A549 (cell line): ENCODE measurements at regions not wholly inside any gene's neighbourhood (a gene's known extent, or its start where the extent isn't known, plus 50 kb on each side); places are given as distances from the start of the nearest gene placed in this dataset.

Experiments used
- ATAC-seq, 2 experiments: fragments of 200-7000 bp in 1 of 2; fragments of >200 bp in 1 of 2; cut with Nextera tagmentation in 1 of 2; cut with Tn5 transposase in 1 of 2; 3 replicates each; pipeline versions ENCODE4 v1.8.0 to v1.9.1; 2018 to 2020; ENCODE audit warnings: mild to moderate bottlenecking in 1 of 2, moderate library complexity in 1 of 2
- CTCF ChIA-PET: fragments of 300-600 bp; sonication (Branson Sonifier 250); formaldehyde crosslinking; extraction: SDS; loops from one replicate; lab custom pipeline; 2021; ENCODE audit warnings: antibody characterized with exemption, inconsistent platforms; lab: Yijun Ruan, JAX
- POLR2A ChIA-PET: fragments of 350-600 bp; formaldehyde crosslinking; extraction: SDS; loops from one replicate; lab custom pipeline; 2021; ENCODE audit warnings: antibody characterized with exemption, inconsistent platforms; lab: Yijun Ruan, JAX
- DNase-seq, 2 experiments: peaks; one replicate each; pipeline versions ENCODE4 v3.0.0 to v3.0.0-alpha.2; 2011 to 2016; ENCODE audit warnings: low read depth in 1 of 2, low spot score in 1 of 2
- FAIRE-seq: peaks from 2 replicates; lab custom pipeline; 2011; peaks lifted over from hg19 to GRCh38; lab: Jason Lieb, UNC
- H3K27ac ChIP-seq, 2 experiments: fragments of >200 bp; sonication (Bioruptor Twin); formaldehyde crosslinking; 3 replicates each; pipeline ENCODE4 v1.5.1; 2016 to 2017
- H3K4me1 ChIP-seq: fragments of >200 bp; sonication (Bioruptor Twin); formaldehyde crosslinking; 3 replicates; pipeline ENCODE4 v1.6.1; 2016
- H3K4me2 ChIP-seq: fragments of >200 bp; sonication (Bioruptor Twin); formaldehyde crosslinking; 3 replicates; pipeline ENCODE4 v1.6.1; 2016
- H3K4me3 ChIP-seq: fragments of >200 bp; sonication (Bioruptor Twin); formaldehyde crosslinking; 3 replicates; pipeline ENCODE4 v1.5.1; 2016
- H3K9me3 ChIP-seq: fragments of >200 bp; sonication (Bioruptor Twin); formaldehyde crosslinking; 3 replicates; pipeline ENCODE4 v1.6.1; 2016
- BCL3 ChIP-seq: fragments of >200 bp; sonication (Bioruptor Twin); formaldehyde crosslinking; IDR thresholded peaks from 3 replicates; pipeline ENCODE4 v1.6.1; 2016
- BHLHE40 ChIP-seq: IDR thresholded peaks from 2 replicates; pipeline ENCODE4 v1.6.1; 2012; ENCODE audit warnings: low read depth, low read length, inconsistent platforms
- CBX2 ChIP-seq: fragments of 200-600 bp; sonication (generic); IDR thresholded peaks from 2 replicates; pipeline ENCODE4 v1.6.1; 2016; ENCODE audit warnings: low read depth, mild to moderate bottlenecking, borderline replicate concordance
- CTCF ChIP-seq: fragments of >200 bp; sonication (Bioruptor Twin); formaldehyde crosslinking; IDR thresholded peaks from 3 replicates; pipeline ENCODE4 v1.5.1; 2016
- EHMT2 ChIP-seq: fragments of 200-600 bp; sonication (generic); IDR thresholded peaks from 2 replicates; pipeline ENCODE4 v1.6.1; 2016; ENCODE audit warnings: antibody characterized with exemption, low read depth, mild to moderate bottlenecking, moderate library complexity
- EP300 ChIP-seq, 2 experiments: fragments of >200 bp; sonication (Bioruptor Twin); formaldehyde crosslinking; IDR thresholded peaks; 2 replicates in 1 of 2; 3 replicates in 1 of 2; pipeline ENCODE4 v1.6.1; 2016 to 2017
- FOSB ChIP-seq: fragments of 250-450 bp; sonication (Bioruptor Pico); IDR thresholded peaks from 2 replicates; pipeline ENCODE4 v1.5.0; 2020; ENCODE audit warnings: mild to moderate bottlenecking, moderate library complexity
- FOSL2 ChIP-seq, 2 experiments: fragments of 450-650 bp in 1 of 2; fragments of >200 bp in 1 of 2; sonication (Bioruptor Twin) in 1 of 2; formaldehyde crosslinking; IDR thresholded peaks; 2 replicates each; pipeline versions ENCODE4 v1.5.0 to v1.6.1; 2016 to 2020; ENCODE audit warnings: mild to moderate bottlenecking in 1 of 2, moderate library complexity in 1 of 2
- FOXS1 ChIP-seq: fragments of 250-450 bp; sonication (Bioruptor Pico); IDR thresholded peaks from 2 replicates; pipeline ENCODE4 v1.5.0; 2020; ENCODE audit warnings: mild to moderate bottlenecking, moderate library complexity
- HEYL ChIP-seq: fragments of 250-450 bp; sonication (Bioruptor Pico); IDR thresholded peaks from 2 replicates; pipeline ENCODE4 v1.8.0; 2021; ENCODE audit warnings: mild to moderate bottlenecking, moderate library complexity
- HOXA7 ChIP-seq: fragments of 250-450 bp; sonication (Bioruptor Pico); IDR thresholded peaks from 2 replicates; pipeline ENCODE4 v1.5.0; 2020; ENCODE audit warnings: mild to moderate bottlenecking, moderate library complexity
- KDM5A ChIP-seq: fragments of 200-600 bp; sonication (generic); IDR thresholded peaks from 2 replicates; pipeline ENCODE4 v1.6.1; 2016; ENCODE audit warnings: antibody characterized with exemption, mild to moderate bottlenecking
- MAX ChIP-seq: IDR thresholded peaks from 2 replicates; pipeline ENCODE4 v1.6.1; 2012
- MAZ ChIP-seq: fragments of 150-350 bp; IDR thresholded peaks from 2 replicates; pipeline ENCODE4 v1.6.1; 2014; ENCODE audit warnings: antibody characterized with exemption, low read depth, low read length, borderline replicate concordance
- NFE2L2 ChIP-seq: fragments of 150-350 bp; conservative IDR thresholded peaks from 2 replicates; pipeline ENCODE4 v1.6.1; 2014; ENCODE audit warnings: low read length
- POLR2A ChIP-seq: IDR thresholded peaks from 2 replicates; pipeline ENCODE4 v1.6.1; 2012; ENCODE audit warnings: mild to moderate bottlenecking, low read length
- RAD21 ChIP-seq, 2 experiments: fragments of >200 bp in 1 of 2; sonication (Bioruptor Twin) in 1 of 2; formaldehyde crosslinking in 1 of 2; IDR thresholded peaks in 1 of 2; conservative IDR thresholded peaks in 1 of 2; 2 replicates in 1 of 2; 3 replicates in 1 of 2; pipeline ENCODE4 v1.6.1; 2012 to 2018; ENCODE audit warnings: inconsistent platforms in 1 of 2
- REST ChIP-seq: fragments of 200-600 bp; sonication (generic); IDR thresholded peaks from 2 replicates; pipeline ENCODE4 v1.6.1; 2016; ENCODE audit warnings: antibody characterized with exemption, mild to moderate bottlenecking, moderate library complexity
- RFX5 ChIP-seq: fragments of 450-650 bp; IDR thresholded peaks from 2 replicates; pipeline ENCODE4 v1.7.1; 2014; ENCODE audit warnings: antibody characterized with exemption, mild to moderate bottlenecking, moderate library complexity
- RNF2 ChIP-seq: fragments of 200-600 bp; sonication (generic); IDR thresholded peaks from 2 replicates; pipeline ENCODE4 v1.6.1; 2016; ENCODE audit warnings: low read depth, mild to moderate bottlenecking, antibody characterized with exemption, moderate library complexity, borderline replicate concordance
- SMC3 ChIP-seq: fragments of >200 bp; sonication (Bioruptor Twin); formaldehyde crosslinking; IDR thresholded peaks from 3 replicates; pipeline ENCODE4 v1.6.1; 2018; ENCODE audit warnings: inconsistent platforms
- TFCP2L1 ChIP-seq: fragments of 250-450 bp; sonication (Bioruptor Pico); IDR thresholded peaks from 2 replicates; pipeline ENCODE4 v1.5.0; 2021; ENCODE audit warnings: mild to moderate bottlenecking
- TP53 ChIP-seq: fragments of 250-450 bp; sonication (Bioruptor Pico); IDR thresholded peaks from 2 replicates; pipeline ENCODE4 v1.5.0; 2021; ENCODE audit warnings: mild to moderate bottlenecking, moderate library complexity
- ZNF302 ChIP-seq: fragments of 250-450 bp; sonication (Bioruptor Pico); IDR thresholded peaks from 2 replicates; pipeline ENCODE4 v1.9.0; 2021; ENCODE audit warnings: inconsistent platforms, mild to moderate bottlenecking, moderate library complexity
- ZSCAN20 ChIP-seq: fragments of 250-450 bp; sonication (Bioruptor Pico); IDR thresholded peaks from 2 replicates; pipeline ENCODE4 v1.8.0; 2022; ENCODE audit warnings: mild to moderate bottlenecking, moderate library complexity
- WGBS: methylation state at CpG from one replicate; pipeline ENCODE4 v1.1.6; 2017; ENCODE audit errors: missing lambda C conversion rate; 5-methylcytosine and 5-hydroxymethylcytosine counted together
- TF ChIP-seq, protein P1 (sequence below): fragments of 150-350 bp; IDR thresholded peaks from 2 replicates; pipeline ENCODE4 v1.6.1; 2014; ENCODE audit warnings: low read depth, mild to moderate bottlenecking, low read length
- TF ChIP-seq, protein P2 (sequence below): fragments of >200 bp; sonication (Bioruptor Twin); formaldehyde crosslinking; IDR thresholded peaks from 2 replicates; pipeline ENCODE4 v1.6.1; 2016

- 66% methylated on average over 4 of the region's 4 CpGs for WGBS
- ChIA-PET POLR2A (no interaction called here), CTCF (no interaction called here)
- no peak for FAIRE-seq
- no peak overlapping the region for H3K4me2 ChIP-seq
- no peak overlapping the region for H3K4me3 ChIP-seq
- ATAC-seq, result no peak
- no peak overlapping the region for H3K27ac ChIP-seq
- H3K9me3 ChIP-seq, result no peaks in the 10 kb centered on the region
- TF ChIP-seq TFCP2L1 (CRISPR knock-in tag) (no peak), KDM5A (no peak), ZSCAN20 (CRISPR knock-in tag) (no peak), ZNF302 (CRISPR knock-in tag) (no peak), RAD21 (conservative IDR thresholded peaks at IDR 0.05 in 1 of 2, IDR thresholded peaks at IDR 0.05 in 1 of 2) (no peak), MAZ (no peak), FOSB (no peak), NFE2L2 (no peak), REST (no peak), TP53 (no peak), HEYL (CRISPR knock-in tag) (no peak), HOXA7 (CRISPR knock-in tag) (no peak), BCL3 (no peak), CBX2 (no peak), RNF2 (no peak), CTCF (no peak), MAX (no peak), EHMT2 (no peak), EP300 (IDR thresholded peaks at IDR 0.05) (no peak)
- TF ChIP-seq, protein P1, sequence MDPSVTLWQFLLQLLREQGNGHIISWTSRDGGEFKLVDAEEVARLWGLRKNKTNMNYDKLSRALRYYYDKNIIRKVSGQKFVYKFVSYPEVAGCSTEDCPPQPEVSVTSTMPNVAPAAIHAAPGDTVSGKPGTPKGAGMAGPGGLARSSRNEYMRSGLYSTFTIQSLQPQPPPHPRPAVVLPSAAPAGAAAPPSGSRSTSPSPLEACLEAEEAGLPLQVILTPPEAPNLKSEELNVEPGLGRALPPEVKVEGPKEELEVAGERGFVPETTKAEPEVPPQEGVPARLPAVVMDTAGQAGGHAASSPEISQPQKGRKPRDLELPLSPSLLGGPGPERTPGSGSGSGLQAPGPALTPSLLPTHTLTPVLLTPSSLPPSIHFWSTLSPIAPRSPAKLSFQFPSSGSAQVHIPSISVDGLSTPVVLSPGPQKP, result no peak
- no peaks in the 10 kb centered on the region for H3K4me1 ChIP-seq
- DNase-seq, result no peak
Measured at GRCh38 chr2:164187121-164187520, 434.2 kb downstream of the GRB14 start.

GRCh38 chr2:164186591-164186990 lies 434.7 kb downstream of the GRB14 start:
- Histone ChIP-seq H3K9me3 (no peaks in the 10 kb centered on the region), H3K4me2 (no peak overlapping the region)
- CTCF ChIA-PET, result no interaction called here
- TF ChIP-seq NFE2L2 (no peak), BHLHE40 (no peak), FOSL2 (IDR thresholded peaks at IDR 0.05) (no peak), FOSL2 (CRISPR knock-in tag; IDR thresholded peaks at IDR 0.05) (no peak), ZNF302 (CRISPR knock-in tag) (no peak), FOXS1 (CRISPR knock-in tag) (no peak), BCL3 (no peak), RFX5 (no peak), POLR2A (no peak), HOXA7 (CRISPR knock-in tag) (no peak), SMC3 (no peak), TFCP2L1 (CRISPR knock-in tag) (no peak)
- TF ChIP-seq, protein P2, sequence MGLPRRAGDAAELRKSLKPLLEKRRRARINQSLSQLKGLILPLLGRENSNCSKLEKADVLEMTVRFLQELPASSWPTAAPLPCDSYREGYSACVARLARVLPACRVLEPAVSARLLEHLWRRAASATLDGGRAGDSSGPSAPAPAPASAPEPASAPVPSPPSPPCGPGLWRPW, result no peak
- TF ChIP-seq, all 56 proteins: peak for 0
- 55% methylated on average over 6 of the region's 6 CpGs for WGBS
- Histone ChIP-seq H3K27ac (no peak overlapping the region), H3K4me1 (no peaks in the 10 kb centered on the region), H3K4me3 (no peak overlapping the region)
- ATAC-seq, result no peak
- DNase-seq, result no peak
- POLR2A ChIA-PET, result no interaction called here
- no peak for FAIRE-seq
